Glutamatergic neuron (in vitro differentiated cells): ENCODE measurements at regions not wholly inside any gene's neighbourhood (a gene's known extent, or its start where the extent isn't known, plus 50 kb on each side); places are given as distances from the start of the nearest gene placed in this dataset.
A peak's percentile ranks its signal among the peaks of the same experiment; 100 is the strongest.

Experiments
- DNase-seq: peaks from one replicate; pipeline ENCODE4 v3.0.0; 2022
- H3K27ac Mint-ChIP-seq: one replicate; pipeline ENCODE4 v1.8.0; 2020; ENCODE audit warnings: mild to moderate bottlenecking, mixed read lengths, inconsistent platforms; ENCODE audit not compliant: unreplicated experiment
- H3K27me3 Mint-ChIP-seq: one replicate; pipeline ENCODE4 v1.8.0; 2020; ENCODE audit warnings: mild to moderate bottlenecking, moderate library complexity, mixed read lengths, inconsistent platforms; ENCODE audit not compliant: unreplicated experiment
- H3K36me3 Mint-ChIP-seq: one replicate; pipeline ENCODE4 v1.8.0; 2020; ENCODE audit warnings: mild to moderate bottlenecking, mixed read lengths, inconsistent platforms; ENCODE audit not compliant: unreplicated experiment
- H3K4me1 Mint-ChIP-seq: one replicate; pipeline ENCODE4 v1.8.0; 2020; ENCODE audit warnings: mild to moderate bottlenecking, low read depth, mixed read lengths, inconsistent platforms; ENCODE audit not compliant: unreplicated experiment
- H3K4me3 Mint-ChIP-seq: one replicate; pipeline ENCODE4 v1.8.0; 2020; ENCODE audit warnings: mild to moderate bottlenecking, mixed read lengths, inconsistent platforms; ENCODE audit not compliant: unreplicated experiment
- H3K9me3 Mint-ChIP-seq: one replicate; pipeline ENCODE4 v1.8.0; 2020; ENCODE audit warnings: mild to moderate bottlenecking, moderate library complexity, mixed read lengths, inconsistent platforms; ENCODE audit not compliant: unreplicated experiment
- CTCF ChIP-seq: fragments of 200-600 bp; sonication (generic); IDR thresholded peaks from one replicate; pipeline ENCODE4 v1.5.0; 2021; ENCODE audit not compliant: partially characterized antibody, unreplicated experiment

GRCh38 chr5:7073666-7074065 is 322.3 kb upstream of the ADCY2 start:
- no peak for DNase-seq
- H3K9me3 Mint-ChIP-seq, result no peaks in the 10 kb centered on the region
- H3K27ac Mint-ChIP-seq, result no peak overlapping the region
- H3K36me3 Mint-ChIP-seq, result no peaks in the 10 kb centered on the region
- H3K4me1 Mint-ChIP-seq, result peaks cover 2% of the 10 kb centered on the region
- TF ChIP-seq CTCF, result no peak
- H3K4me3 Mint-ChIP-seq, result no peak overlapping the region
- H3K27me3 Mint-ChIP-seq, result no peaks in the 10 kb centered on the region

DNA sequence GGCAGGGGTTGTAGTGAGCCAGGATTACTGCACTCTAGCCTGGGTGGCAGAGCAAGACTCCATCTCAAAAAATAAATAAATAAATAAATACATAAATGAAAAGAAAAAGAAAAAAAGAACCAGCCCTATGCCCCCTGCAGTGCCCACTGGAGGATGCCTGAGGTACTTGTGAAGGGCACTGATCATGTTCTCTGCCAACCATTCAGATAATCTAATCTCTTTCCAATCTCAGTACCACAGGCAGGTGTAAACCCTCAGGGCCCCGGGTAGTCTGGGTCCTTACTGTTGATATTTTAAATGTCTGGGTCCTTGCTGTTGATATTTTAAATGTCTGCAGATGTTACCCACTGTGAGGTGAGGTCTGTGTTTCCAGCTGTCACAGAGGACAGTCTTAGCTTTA is 321.8 kb upstream of the ADCY2 start:
- Mint-ChIP-seq H3K27me3 (no peaks in the 10 kb centered on the region), H3K9me3 (no peaks in the 10 kb centered on the region), H3K4me1 (peaks cover 4% of the 10 kb centered on the region), H3K36me3 (no peaks in the 10 kb centered on the region), H3K27ac (no peak overlapping the region), H3K4me3 (no peak overlapping the region)
- no peak for TF ChIP-seq CTCF
- DNase-seq, result no peak

DNA sequence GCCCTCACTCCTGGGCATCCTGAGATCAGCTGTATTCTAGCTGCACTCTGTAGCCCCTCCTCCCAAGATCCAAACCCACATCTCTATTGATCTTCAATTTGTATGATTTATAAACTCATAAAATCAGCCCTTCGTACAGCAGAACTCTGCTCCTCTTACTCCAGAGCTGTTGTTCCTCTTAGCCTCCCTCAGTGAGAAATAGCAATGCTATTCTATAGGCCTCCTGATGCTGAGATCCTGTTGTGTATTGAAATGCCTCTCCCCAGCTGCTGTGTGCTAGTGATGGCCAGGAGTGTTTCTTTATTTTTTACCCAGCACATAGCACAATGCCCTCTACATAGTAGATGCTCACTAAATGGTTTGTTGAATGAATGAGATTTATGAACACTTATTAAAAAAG is 320.5 kb upstream of the ADCY2 start:
- no peaks in the 10 kb centered on the region for H3K27me3 Mint-ChIP-seq
- no peak overlapping the region for H3K4me3 Mint-ChIP-seq
- DNase-seq, result no peak
- H3K4me1 Mint-ChIP-seq, result peaks cover 8% of the 10 kb centered on the region
- H3K27ac Mint-ChIP-seq, result no peak overlapping the region
- TF ChIP-seq CTCF, result no peak
- no peaks in the 10 kb centered on the region for H3K9me3 Mint-ChIP-seq
- H3K36me3 Mint-ChIP-seq, result no peaks in the 10 kb centered on the region

DNA sequence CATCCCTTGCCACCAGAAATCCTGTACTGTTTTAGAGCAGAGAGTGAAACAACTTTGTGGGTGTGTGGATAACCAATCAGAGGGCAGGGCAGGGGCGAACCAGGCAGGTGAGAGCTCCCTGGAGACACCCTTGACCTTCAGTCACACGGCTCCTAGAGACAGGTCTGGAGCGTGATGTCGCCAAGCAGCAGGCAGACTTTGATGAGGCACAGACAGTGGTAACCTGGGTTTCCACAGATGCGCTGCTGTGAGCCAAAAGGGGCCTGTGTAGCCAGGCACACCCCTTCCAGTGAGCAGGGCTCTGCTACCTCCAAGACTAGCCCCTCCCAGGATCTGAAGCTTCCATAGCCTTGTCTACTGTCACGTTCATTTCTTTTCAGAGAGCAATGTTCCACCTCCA is 317.8 kb upstream of the ADCY2 start:
- Mint-ChIP-seq H3K27ac (no peak overlapping the region), H3K4me1 (peaks cover 17% of the 10 kb centered on the region), H3K27me3 (no peaks in the 10 kb centered on the region), H3K36me3 (no peaks in the 10 kb centered on the region), H3K4me3 (no peak overlapping the region), H3K9me3 (no peaks in the 10 kb centered on the region)
- no peak for TF ChIP-seq CTCF
- DNase-seq, result no peak

- peak; percentile 15 for TF ChIP-seq CTCF
- Mint-ChIP-seq H3K36me3 (no peaks in the 10 kb centered on the region), H3K27me3 (no peaks in the 10 kb centered on the region), H3K9me3 (no peaks in the 10 kb centered on the region), H3K4me3 (no peak overlapping the region), H3K4me1 (peaks cover 17% of the 10 kb centered on the region), H3K27ac (no peak overlapping the region)
- DNase-seq, result no peak
These were observed 317.0 kb upstream of the ADCY2 start for GRCh38 chr5:7078901-7079300.
